ENCODE measurements at regions not wholly inside any gene's neighbourhood (a gene's known extent, or its start where the extent isn't known, plus 50 kb on each side); places are given as distances from the start of the nearest gene placed in this dataset.

GRCh38 chr4:18754180-18754579 lies 732.6 kb upstream of the LCORL start:
- Histone ChIP-seq H3K4me3 (ENCODE audit: low read depth, low read length) (no peak overlapping the region), H3K27ac (ENCODE audit: low read depth, low read length) (no peak overlapping the region), H3K27me3 (ENCODE audit: control insufficient read depth, insufficient read depth, low read length) (no peaks in the 10 kb centered on the region), H3K9me3 (ENCODE audit: control insufficient read depth, insufficient read depth, low read length) (no peaks in the 10 kb centered on the region)
- CTCF ChIA-PET, result no interaction called here
- no peak for TF ChIP-seq CTCF (IDR thresholded peaks at IDR 0.05; ENCODE audit: low read depth, low read length)
- no peak for DNase-seq (ENCODE audit: low read depth, low spot score)
- POLR2A ChIA-PET, result no interaction called here

GRCh38 chr4:18751083-18751482 lies 729.5 kb upstream of the LCORL start:
- H3K27ac ChIP-seq (ENCODE audit: low read depth, low read length), result no peak overlapping the region
- ChIA-PET POLR2A (no interaction called here), CTCF (no interaction called here)
- H3K27me3 ChIP-seq (ENCODE audit: control insufficient read depth, insufficient read depth, low read length), result no peaks in the 10 kb centered on the region
- DNase-seq (ENCODE audit: low read depth, low spot score), result no peak
- H3K4me3 ChIP-seq (ENCODE audit: low read depth, low read length), result no peak overlapping the region
- no peaks in the 10 kb centered on the region for H3K9me3 ChIP-seq (ENCODE audit: control insufficient read depth, insufficient read depth, low read length)
- TF ChIP-seq CTCF (IDR thresholded peaks at IDR 0.05; ENCODE audit: low read depth, low read length), result no peak

DNA sequence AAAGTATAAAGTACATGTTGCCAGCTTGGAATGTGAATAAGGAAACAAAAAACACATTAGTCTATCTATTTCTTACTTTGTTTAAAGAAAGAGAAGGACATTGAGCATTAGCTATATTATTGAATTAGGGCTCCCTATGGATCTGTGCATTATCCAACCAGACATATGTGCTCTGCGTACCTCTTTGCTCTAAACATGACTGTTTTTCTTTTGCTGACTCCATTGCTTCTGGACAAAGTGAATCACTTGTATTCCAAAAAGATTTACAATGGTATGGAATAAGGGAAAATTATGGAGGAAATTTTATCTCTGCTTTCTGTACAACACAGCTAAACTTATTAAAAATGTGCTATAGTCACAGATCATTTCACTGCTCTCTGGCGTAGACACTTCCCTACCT lies 727.8 kb upstream of the LCORL start:
- no peaks in the 10 kb centered on the region for H3K27me3 ChIP-seq (ENCODE audit: control insufficient read depth, insufficient read depth, low read length)
- DNase-seq (ENCODE audit: low read depth, low spot score), result no peak
- ChIA-PET CTCF (no interaction called here), POLR2A (no interaction called here)
- no peaks in the 10 kb centered on the region for H3K9me3 ChIP-seq (ENCODE audit: control insufficient read depth, insufficient read depth, low read length)
- no peak overlapping the region for H3K27ac ChIP-seq (ENCODE audit: low read depth, low read length)
- no peak overlapping the region for H3K4me3 ChIP-seq (ENCODE audit: low read depth, low read length)
- no peak for TF ChIP-seq CTCF (IDR thresholded peaks at IDR 0.05; ENCODE audit: low read depth, low read length)

DNA sequence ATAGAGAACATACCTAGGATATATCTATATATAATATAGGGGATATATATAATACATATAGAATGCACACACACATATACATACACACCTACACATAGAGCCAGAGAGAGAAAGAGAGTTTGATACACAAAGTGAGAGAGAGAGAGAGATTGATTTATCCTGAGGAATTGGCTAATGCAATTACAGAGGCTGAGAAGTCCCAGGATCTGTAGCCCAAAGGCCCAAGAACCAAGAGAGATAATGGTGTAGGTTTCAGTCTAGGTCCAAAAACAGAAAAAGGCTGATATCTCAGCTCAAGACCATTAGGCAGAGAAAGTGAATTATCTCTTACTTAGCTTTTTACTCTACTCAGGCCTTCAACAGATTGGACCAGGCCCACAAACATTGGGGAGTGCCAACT lies 715.0 kb upstream of the LCORL start:
- no peaks in the 10 kb centered on the region for H3K27me3 ChIP-seq (ENCODE audit: control insufficient read depth, insufficient read depth, low read length)
- CTCF ChIA-PET, result no interaction called here
- POLR2A ChIA-PET, result no interaction called here
- DNase-seq (ENCODE audit: low read depth, low spot score), result no peak
- TF ChIP-seq CTCF (IDR thresholded peaks at IDR 0.05; ENCODE audit: low read depth, low read length), result no peak
- no peaks in the 10 kb centered on the region for H3K9me3 ChIP-seq (ENCODE audit: control insufficient read depth, insufficient read depth, low read length)
- H3K4me3 ChIP-seq (ENCODE audit: low read depth, low read length), result no peak overlapping the region
- H3K27ac ChIP-seq (ENCODE audit: low read depth, low read length), result no peak overlapping the region

DNA sequence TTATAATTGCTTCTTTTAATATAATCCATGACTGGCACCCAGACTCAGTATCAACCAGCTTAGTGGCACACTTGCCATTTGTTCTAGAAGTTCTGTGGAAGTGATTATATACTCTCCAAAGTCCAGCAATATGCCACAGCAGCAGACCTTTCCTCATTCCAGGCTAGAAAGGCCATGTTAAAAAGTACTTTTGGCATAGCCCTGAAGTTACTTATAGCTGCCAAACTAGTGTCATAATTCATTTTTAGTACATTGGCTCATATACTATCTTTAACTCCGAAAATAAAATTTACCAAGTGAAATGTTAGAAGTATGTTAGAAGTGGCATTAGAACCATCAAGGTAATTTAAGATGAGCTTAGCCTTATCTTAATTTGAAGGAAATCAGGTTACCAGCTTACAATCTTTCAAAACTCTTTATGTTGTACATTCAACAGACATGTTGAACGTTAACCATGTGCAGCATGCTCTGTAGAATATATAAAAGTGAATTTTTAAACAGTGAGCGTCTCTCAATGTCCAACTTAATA lies 714.2 kb upstream of the LCORL start:
- ChIA-PET POLR2A (no interaction called here), CTCF (no interaction called here)
- no peak overlapping the region for H3K27ac ChIP-seq (ENCODE audit: low read depth, low read length)
- no peaks in the 10 kb centered on the region for H3K9me3 ChIP-seq (ENCODE audit: control insufficient read depth, insufficient read depth, low read length)
- no peaks in the 10 kb centered on the region for H3K27me3 ChIP-seq (ENCODE audit: control insufficient read depth, insufficient read depth, low read length)
- H3K4me3 ChIP-seq (ENCODE audit: low read depth, low read length), result no peak overlapping the region
- no peak for DNase-seq (ENCODE audit: low read depth, low spot score)
- no peak for TF ChIP-seq CTCF (IDR thresholded peaks at IDR 0.05; ENCODE audit: low read depth, low read length)
